ENCODE measurements at regions not wholly inside any gene's neighbourhood (a gene's known extent, or its start where the extent isn't known, plus 50 kb on each side); places are given as distances from the start of the nearest gene placed in this dataset.
"Not testable (repeated sequence)": the region's sequence is repeated elsewhere in the genome, so short reads cannot be mapped to it uniquely, and the experiment has no call there.

- no peak for DNase-seq (ENCODE audit: low read depth in 2 of 2)
These were observed 130.4 kb upstream of the PAK3 start for GRCh38 chrX:110965409-110966090.

DNA sequence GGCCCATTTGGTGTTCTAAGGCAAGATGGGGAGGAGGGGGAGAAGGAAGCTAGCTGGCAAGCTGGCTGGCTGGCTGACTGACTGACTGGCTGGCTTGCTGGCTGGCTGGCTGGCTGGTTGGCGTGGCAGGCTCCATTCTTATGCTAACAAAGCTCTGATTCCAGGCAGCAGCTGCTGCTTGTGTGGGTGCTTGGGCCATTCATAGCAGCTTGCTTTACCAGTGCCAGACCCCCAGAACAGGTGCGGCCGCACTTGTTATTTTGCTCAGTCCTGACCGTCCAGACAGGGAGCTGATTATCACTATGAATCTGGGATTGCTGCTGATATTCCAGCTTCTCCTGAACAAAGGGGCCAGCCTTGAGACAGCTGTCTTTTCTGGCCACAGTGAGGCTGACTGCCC is 131.2 kb upstream of the PAK3 start:
- no peak for DNase-seq (ENCODE audit: low read depth in 2 of 2)

GRCh38 chrX:110962451-110962850 is 133.5 kb upstream of the PAK3 start:
- no peak for DNase-seq (ENCODE audit: low read depth in 2 of 2)

GRCh38 chrX:110955706-110956105 is 140.3 kb upstream of the PAK3 start:
- DNase-seq (ENCODE audit: low read depth in 2 of 2): no peak

- DNase-seq (ENCODE audit: low read depth in 2 of 2): no peak
These were observed 141.4 kb upstream of the PAK3 start for GRCh38 chrX:110954428-110955100.

GRCh38 chrX:110951472-110952269 is 144.3 kb upstream of the PAK3 start:
- no peak for DNase-seq (ENCODE audit: low read depth in 2 of 2)

- DNase-seq (ENCODE audit: low read depth in 2 of 2): no peak
These were observed 149.4 kb upstream of the CHRDL1 start for GRCh38 chrX:110944751-110945675.

- DNase-seq (ENCODE audit: low read depth in 2 of 2): no peak
These were observed 148.7 kb upstream of the CHRDL1 start for GRCh38 chrX:110944311-110944750.

GRCh38 chrX:110941906-110942305 is 146.3 kb upstream of the CHRDL1 start:
- DNase-seq (ENCODE audit: low read depth in 2 of 2): no peak

DNA sequence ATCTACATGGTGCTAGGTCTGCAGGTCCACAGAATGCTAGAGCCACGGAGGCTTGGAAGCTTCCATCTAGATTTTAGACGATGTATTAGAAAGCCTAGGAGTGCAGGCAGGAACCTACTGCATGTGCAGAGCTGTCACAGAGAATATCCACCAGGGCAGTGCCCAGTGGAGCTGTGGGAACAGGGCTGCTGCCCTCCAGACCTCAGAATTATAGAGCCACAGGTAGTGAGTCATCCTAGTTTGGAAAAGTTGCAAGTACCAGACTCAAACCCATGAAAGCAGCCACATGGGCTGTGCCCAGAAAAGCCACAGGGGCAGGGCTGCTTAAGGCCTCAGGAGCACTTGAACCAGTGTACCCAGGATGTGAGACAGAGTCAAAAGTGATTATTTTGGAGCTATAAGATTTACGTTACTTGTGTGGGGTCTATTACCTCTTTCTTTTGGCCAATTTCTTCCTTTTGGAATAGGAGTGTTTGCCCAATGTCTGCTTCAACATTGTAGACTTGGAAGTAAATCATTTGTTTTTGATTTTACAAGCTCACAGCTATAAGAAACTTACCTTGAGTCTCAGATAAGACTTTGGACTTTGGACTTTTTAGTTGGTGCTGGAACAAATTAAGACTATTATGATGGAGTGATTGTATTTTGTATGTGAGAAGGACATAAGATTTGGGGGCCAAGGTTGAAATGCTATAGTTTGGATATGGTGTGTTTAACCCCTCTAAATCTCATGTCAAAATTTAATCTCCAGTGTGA is 143.5 kb upstream of the CHRDL1 start:
- DNase-seq (ENCODE audit: low read depth in 2 of 2): no peak

GRCh38 chrX:110924871-110925270 is 129.3 kb upstream of the CHRDL1 start:
- no peak for DNase-seq (ENCODE audit: low read depth in 2 of 2)

GRCh38 chrX:110920991-110921390 is 125.4 kb upstream of the CHRDL1 start:
- no peak for DNase-seq (ENCODE audit: low read depth in 2 of 2)

- DNase-seq (ENCODE audit: low read depth in 2 of 2): no peak
These were observed 120.0 kb upstream of the CHRDL1 start for GRCh38 chrX:110915570-110915969.

DNA sequence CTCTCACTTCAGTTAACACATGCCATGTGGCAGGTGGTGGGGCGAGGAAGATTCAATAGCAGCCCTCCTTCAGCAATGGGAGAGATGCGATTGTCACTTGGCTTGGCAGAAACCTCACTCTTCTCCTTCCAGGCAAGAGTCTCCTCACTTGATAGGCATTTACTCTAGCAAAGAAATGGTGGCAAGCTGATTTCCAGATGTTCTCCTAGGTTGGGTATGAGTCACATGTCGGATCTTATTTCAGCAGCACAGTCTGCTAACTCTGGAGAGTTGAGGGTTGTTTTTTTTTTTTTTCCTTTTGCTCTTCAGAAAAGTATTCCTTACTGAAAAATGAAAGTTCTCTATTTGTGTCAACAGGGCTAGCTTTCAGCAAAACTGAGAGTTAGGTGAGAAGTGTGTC is 119.5 kb upstream of the CHRDL1 start:
- no peak for DNase-seq (ENCODE audit: low read depth in 2 of 2)

DNA sequence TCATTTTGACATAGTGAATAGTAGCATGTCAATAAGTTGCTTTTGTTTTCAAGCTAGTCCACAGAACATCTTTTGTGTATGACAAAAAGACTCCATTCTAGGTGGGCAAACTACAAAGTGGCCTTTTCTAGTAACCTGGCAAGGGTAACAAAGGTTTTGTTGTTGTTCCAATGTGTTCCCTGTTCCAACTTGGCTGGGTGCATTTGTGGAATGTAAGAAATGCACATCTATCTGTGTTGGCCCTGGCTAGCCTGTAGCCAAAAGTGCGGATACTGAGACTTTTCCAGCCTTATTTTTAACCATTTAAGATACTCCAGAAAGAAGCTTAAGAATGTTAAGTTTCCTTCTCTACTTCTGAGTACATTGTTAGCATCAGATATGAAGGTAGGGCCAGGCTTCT is 118.7 kb upstream of the CHRDL1 start:
- DNase-seq (ENCODE audit: low read depth in 2 of 2): no peak

DNA sequence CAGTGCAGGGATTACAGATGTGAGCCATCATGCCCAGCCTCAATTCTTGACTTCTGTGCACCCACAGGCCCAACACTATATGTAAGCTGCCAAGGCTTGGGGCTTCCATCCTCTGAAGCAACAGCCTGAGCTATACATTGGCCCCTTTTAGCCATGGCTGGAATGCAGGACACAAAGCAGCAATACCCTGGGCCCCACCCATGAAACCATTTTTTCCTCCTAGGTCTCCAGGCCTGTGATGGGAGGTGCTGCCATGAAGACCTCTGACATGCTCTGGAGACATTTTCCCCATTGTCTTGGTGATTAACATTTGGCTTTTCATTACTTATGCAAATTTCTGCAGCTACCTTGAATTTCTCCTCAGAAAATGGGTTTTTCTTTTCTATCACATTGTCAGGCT is 109.1 kb upstream of the CHRDL1 start:
- DNase-seq (ENCODE audit: low read depth in 2 of 2): not testable (repeated sequence)

- no peak for DNase-seq (ENCODE audit: low read depth in 2 of 2)
These were observed 86.4 kb upstream of the CHRDL1 start for GRCh38 chrX:110881971-110882370.

DNA sequence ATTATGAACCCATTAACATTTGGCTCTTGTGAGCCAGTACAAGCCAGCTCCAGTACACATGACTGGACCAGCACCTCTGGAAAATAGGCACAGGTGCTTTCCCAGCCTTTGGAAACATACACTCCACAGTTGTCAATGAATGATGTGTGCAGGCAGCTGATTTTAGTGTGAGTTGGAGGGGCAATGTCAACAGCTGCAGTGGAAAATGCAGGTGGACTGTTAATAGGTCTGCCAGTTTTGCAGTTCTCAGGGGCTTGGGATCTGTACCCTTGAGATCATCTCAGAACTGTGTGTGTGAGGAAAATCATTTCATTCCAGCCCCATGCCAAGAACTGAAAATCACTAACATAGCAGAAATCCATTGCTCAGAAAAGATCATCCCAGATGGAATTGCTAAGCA is 81.7 kb upstream of the CHRDL1 start:
- DNase-seq (ENCODE audit: low read depth in 2 of 2): no peak

DNA sequence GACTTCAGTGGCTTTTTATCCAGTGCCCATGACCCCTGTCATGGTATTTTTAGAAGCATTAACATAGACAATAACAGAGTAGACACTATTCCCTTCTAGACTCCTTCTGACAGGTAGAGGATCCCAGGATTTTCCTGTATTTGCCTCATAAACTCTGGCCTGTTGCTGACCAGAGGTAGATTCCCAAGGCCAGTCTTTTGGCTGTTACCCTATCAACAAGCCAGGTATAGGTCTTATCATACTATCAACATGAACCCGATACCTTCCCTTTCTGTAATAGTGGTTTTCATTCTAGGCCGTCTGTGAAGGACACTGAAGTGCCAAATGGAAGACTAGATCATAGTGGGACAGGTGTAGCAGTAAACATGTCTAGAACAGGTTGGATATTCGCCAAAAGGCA is 76.2 kb upstream of the CHRDL1 start:
- DNase-seq (ENCODE audit: low read depth in 2 of 2): no peak

DNA sequence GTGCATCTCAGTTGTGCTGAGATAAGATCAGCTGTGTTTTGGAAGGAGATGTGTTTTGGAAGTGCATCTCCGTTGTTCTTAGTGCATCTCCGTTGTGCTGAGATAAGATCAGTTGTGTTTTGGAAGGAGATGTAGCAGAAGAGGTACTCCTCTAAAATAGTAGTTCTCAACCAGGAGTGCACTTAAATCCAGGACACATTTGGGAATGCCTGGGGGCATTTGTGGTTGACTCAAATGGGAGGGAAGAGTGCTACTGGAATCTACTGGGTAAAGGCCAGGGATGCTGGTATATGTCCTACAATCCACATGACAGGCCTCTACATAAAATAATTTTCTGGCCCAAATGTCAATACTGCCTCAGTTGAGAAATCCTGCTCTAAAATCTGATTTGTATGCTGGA is 70.8 kb upstream of the CHRDL1 start:
- no peak for DNase-seq (ENCODE audit: low read depth in 2 of 2)

DNA sequence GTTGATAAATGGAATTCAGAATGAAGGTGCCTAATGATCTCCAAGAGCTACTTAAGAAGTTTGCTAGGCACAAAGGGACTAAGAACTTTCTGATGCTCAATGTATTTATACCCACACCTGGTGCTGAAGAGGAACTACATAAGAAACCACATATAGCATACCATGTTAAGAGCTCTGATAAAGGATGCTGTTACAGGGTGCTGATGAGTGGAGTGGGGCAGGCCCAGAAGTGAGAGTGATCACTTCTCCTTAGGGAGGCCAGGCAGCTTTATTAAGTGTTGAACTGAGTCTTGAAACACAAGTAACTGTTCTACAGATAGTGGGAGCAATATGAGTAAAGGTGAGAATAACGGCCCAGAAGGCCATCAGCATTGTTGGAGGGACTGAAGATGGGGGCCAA is 68.3 kb upstream of the CHRDL1 start:
- no peak for DNase-seq (ENCODE audit: low read depth in 2 of 2)
